Endodermal cell (in vitro differentiated cells): ENCODE measurements at regions not wholly inside any gene's neighbourhood (a gene's known extent, or its start where the extent isn't known, plus 50 kb on each side); places are given as distances from the start of the nearest gene placed in this dataset.
A peak's percentile ranks its signal among the peaks of the same experiment; 100 is the strongest.

ENCODE experiments used
- DNase-seq: peaks from one replicate; pipeline ENCODE4 v3.0.0-alpha.2; 2017
- H3K27ac ChIP-seq: 2 replicates; pipeline ENCODE4 v1.5.1; 2013; ENCODE audit warnings: mild to moderate bottlenecking, low read depth, low read length, moderate library complexity
- H3K27me3 ChIP-seq: 2 replicates; pipeline ENCODE4 v1.6.1; 2013; ENCODE audit warnings: mild to moderate bottlenecking, low read length, moderate library complexity; ENCODE audit not compliant: insufficient read depth, control insufficient read depth, poor library complexity, severe bottlenecking
- H3K36me3 ChIP-seq: 2 replicates; pipeline ENCODE4 v1.7.0; 2013; ENCODE audit warnings: mild to moderate bottlenecking, low read length, moderate library complexity; ENCODE audit not compliant: control insufficient read depth, insufficient read depth
- H3K4me1 ChIP-seq: one replicate; pipeline ENCODE4 v1.7.0; 2013; ENCODE audit warnings: low read length; ENCODE audit not compliant: control insufficient read depth, insufficient read depth
- H3K4me3 ChIP-seq: 2 replicates; pipeline ENCODE4 v1.5.1; 2013; ENCODE audit warnings: mild to moderate bottlenecking, low read length, moderate library complexity
- H3K9ac ChIP-seq: 2 replicates; pipeline ENCODE4 v1.6.1; 2013; ENCODE audit warnings: mild to moderate bottlenecking, low read length, moderate library complexity; ENCODE audit not compliant: poor library complexity, severe bottlenecking; ENCODE audit errors: extremely low read depth
- H3K9me3 ChIP-seq: 2 replicates; pipeline ENCODE4 v1.6.1; 2013; ENCODE audit warnings: mild to moderate bottlenecking, low read length, moderate library complexity; ENCODE audit not compliant: control insufficient read depth
- H3K27ac Mint-ChIP-seq: 2 replicates; pipeline ENCODE4 v1.8.0; 2020; ENCODE audit warnings: mixed read lengths
- H3K27me3 Mint-ChIP-seq: 2 replicates; pipeline ENCODE4 v1.8.0; 2021; ENCODE audit warnings: mild to moderate bottlenecking, mixed read lengths; ENCODE audit not compliant: insufficient read depth
- H3K36me3 Mint-ChIP-seq: 2 replicates; pipeline ENCODE4 v1.8.0; 2020; ENCODE audit warnings: low read depth, mixed read lengths
- H3K4me1 Mint-ChIP-seq: 2 replicates; pipeline ENCODE4 v1.8.0; 2020; ENCODE audit warnings: mixed read lengths
- H3K4me3 Mint-ChIP-seq: 2 replicates; pipeline ENCODE4 v1.8.0; 2020; ENCODE audit warnings: mild to moderate bottlenecking, moderate library complexity, mixed read lengths
- H3K9me3 Mint-ChIP-seq: 2 replicates; pipeline ENCODE4 v1.8.0; 2020; ENCODE audit warnings: mild to moderate bottlenecking, mixed read lengths
- CTCF ChIP-seq: fragments of 200-600 bp; sonication (generic); conservative IDR thresholded peaks from 2 replicates; pipeline ENCODE4 v1.5.0; 2021; ENCODE audit warnings: antibody characterized with exemption, mild to moderate bottlenecking
- WGBS, 2 experiments: methylation state at CpG; one replicate each; pipeline versions ENCODE4 v1.1.5 to v1.1.7; 2013; ENCODE audit warnings: missing lambda C conversion rate in 2 of 2, mixed read lengths in 1 of 2; ENCODE audit not compliant: insufficient coverage in 1 of 2, insufficient read length in 1 of 2; 5-methylcytosine and 5-hydroxymethylcytosine counted together

DNA sequence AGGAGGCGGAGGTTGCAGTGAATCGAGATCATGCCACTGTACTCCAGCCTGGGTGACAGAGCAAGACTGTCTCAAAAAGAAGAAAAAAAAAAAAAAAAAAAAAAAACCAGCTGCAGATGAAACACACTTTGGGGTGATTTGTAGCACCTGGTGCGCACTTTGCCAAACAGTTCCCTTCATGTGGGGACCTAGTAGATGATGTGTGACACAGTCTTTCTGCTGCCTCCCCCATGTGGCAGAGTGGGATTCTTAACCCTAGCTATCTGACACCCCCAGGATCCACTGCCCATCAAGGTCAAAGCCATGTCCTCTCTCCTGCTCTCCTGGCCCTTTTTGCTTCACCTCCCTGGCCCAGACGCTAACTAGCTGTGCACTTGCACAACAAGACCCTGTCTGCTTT is 52.1 kb upstream of the PDZD8 start:
- Mint-ChIP-seq H3K4me1 (peaks cover 38% of the 10 kb centered on the region), H3K27me3 (peaks cover 6% of the 10 kb centered on the region), H3K36me3 (peaks cover 2% of the 10 kb centered on the region), H3K4me3 (no peak overlapping the region), H3K9me3 (no peaks in the 10 kb centered on the region), H3K27ac (no peak overlapping the region)
- DNase-seq: no peak
- no peaks in the 10 kb centered on the region for H3K4me1 ChIP-seq
- WGBS, 2 experiments: 87 to 100% methylated on average over 1 to 4 of the region's 4 CpGs
- no peak overlapping the region for H3K4me3 ChIP-seq
- H3K9me3 ChIP-seq: no peaks in the 10 kb centered on the region
- H3K36me3 ChIP-seq: no peaks in the 10 kb centered on the region
- H3K27me3 ChIP-seq: no peaks in the 10 kb centered on the region
- no peak overlapping the region for H3K27ac ChIP-seq
- TF ChIP-seq CTCF: no peak
- no peak overlapping the region for H3K9ac ChIP-seq

- H3K27me3 Mint-ChIP-seq: peaks cover 2% of the 10 kb centered on the region
- Histone ChIP-seq H3K9me3 (no peaks in the 10 kb centered on the region), H3K9ac (no peak overlapping the region), H3K36me3 (no peaks in the 10 kb centered on the region), H3K4me1 (no peaks in the 10 kb centered on the region), H3K27ac (no peak overlapping the region), H3K27me3 (no peaks in the 10 kb centered on the region), H3K4me3 (no peak overlapping the region)
- 61 to 88% methylated on average over 4 to 5 of the region's 5 CpGs for WGBS, 2 experiments
- H3K9me3 Mint-ChIP-seq: no peaks in the 10 kb centered on the region
- peak overlapping the region; percentile 48 for H3K4me3 Mint-ChIP-seq
- no peak for DNase-seq
- peaks cover 2% of the 10 kb centered on the region for H3K36me3 Mint-ChIP-seq
- TF ChIP-seq CTCF: no peak
- H3K4me1 Mint-ChIP-seq: peaks cover 41% of the 10 kb centered on the region
- H3K27ac Mint-ChIP-seq: peak overlapping the region; percentile 88
Measured at GRCh38 chr10:117425974-117426566, 50.8 kb upstream of the PDZD8 start.

GRCh38 chr10:117424883-117425649 is 49.8 kb upstream of the PDZD8 start:
- Mint-ChIP-seq H3K27ac (peak overlapping the region; percentile 84), H3K27me3 (no peaks in the 10 kb centered on the region), H3K4me1 (peaks cover 49% of the 10 kb centered on the region), H3K9me3 (no peaks in the 10 kb centered on the region), H3K36me3 (peaks cover 2% of the 10 kb centered on the region), H3K4me3 (peak overlapping the region; percentile 48)
- Histone ChIP-seq H3K9me3 (no peaks in the 10 kb centered on the region), H3K9ac (no peak overlapping the region), H3K27ac (no peak overlapping the region), H3K36me3 (no peaks in the 10 kb centered on the region), H3K27me3 (no peaks in the 10 kb centered on the region), H3K4me3 (no peak overlapping the region), H3K4me1 (peaks cover 6% of the 10 kb centered on the region)
- WGBS, 2 experiments: 72 to 73% methylated on average over 11 to 13 of the region's 13 CpGs
- no peak for DNase-seq
- peak; percentile 15 for TF ChIP-seq CTCF
